ENCODE measurements at regions not wholly inside any gene's neighbourhood (a gene's known extent, or its start where the extent isn't known, plus 50 kb on each side); places are given as distances from the start of the nearest gene placed in this dataset.

DNA sequence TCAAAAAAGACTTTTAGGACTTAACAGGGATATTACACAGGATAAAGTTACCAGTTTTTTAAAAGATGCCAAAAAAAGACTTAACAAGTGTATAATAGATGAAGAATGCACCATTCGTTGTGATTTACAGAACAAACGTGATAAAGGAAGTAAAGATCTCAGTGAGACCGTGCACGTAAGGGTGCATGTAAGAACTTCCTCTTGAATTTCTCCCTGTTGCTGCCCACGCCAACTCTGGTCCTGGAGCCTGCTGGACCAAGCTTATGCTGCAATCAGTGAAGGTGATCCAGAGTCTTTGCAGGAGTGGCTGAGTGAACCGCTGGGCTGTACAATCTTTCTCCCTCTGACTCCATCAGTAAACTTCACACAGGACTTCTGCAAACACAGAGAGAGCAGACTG is 593.7 kb downstream of the TMEM121 start:
- TF ChIP-seq POLR2AphosphoS5 (IDR thresholded peaks at IDR 0.05; ENCODE audit: low read depth, low read length) (no peak), POLR2A (IDR thresholded peaks at IDR 0.05; ENCODE audit: low read depth, low read length) (no peak), SPI1 (IDR thresholded peaks at IDR 0.05; ENCODE audit: low read depth, low read length) (no peak), TAF1 (IDR thresholded peaks at IDR 0.05; ENCODE audit: low read depth, low read length) (no peak), PAX5 (IDR thresholded peaks at IDR 0.05; ENCODE audit: insufficient read depth, low read length, severe bottlenecking) (no peak), POU2F2 (IDR thresholded peaks at IDR 0.05; ENCODE audit: low read depth, low read length) (no peak)
